Colonic mucosa (tissue), 4 donors: ENCODE measurements at regions not wholly inside any gene's neighbourhood (a gene's known extent, or its start where the extent isn't known, plus 50 kb on each side); places are given as distances from the start of the nearest gene placed in this dataset.

Source experiments
- DNase-seq: peaks from one replicate; pipeline ENCODE4 v3.0.0-alpha.2; 2020
- H3K27ac ChIP-seq: fragments of 200-600 bp; one replicate; pipeline ENCODE4 v1.8.0; 2021
- H3K27me3 ChIP-seq: fragments of 200-600 bp; one replicate; pipeline ENCODE4 v1.8.0; 2021
- H3K36me3 ChIP-seq: fragments of 200-600 bp; one replicate; pipeline ENCODE4 v1.8.0; 2021
- H3K4me1 ChIP-seq: fragments of 200-600 bp; one replicate; pipeline ENCODE4 v1.8.0; 2021; ENCODE audit warnings: mild to moderate bottlenecking
- H3K4me3 ChIP-seq: fragments of 200-600 bp; one replicate; pipeline ENCODE4 v1.8.0; 2021
- H3K9ac ChIP-seq, 2 donors: one replicate each; pipeline ENCODE4 v1.7.0; 2013; ENCODE audit warnings: control low read depth in 2 of 2, low read depth in 2 of 2, low read length in 2 of 2
- H3K9me3 ChIP-seq: fragments of 200-600 bp; one replicate; pipeline ENCODE4 v1.8.0; 2021
- intact Hi-C: fragments of 100-400 bp; cut with DNase I; formaldehyde crosslinking; loops from one replicate; pipeline ENCODE4 v1.14.1; 2022
- TF ChIP-seq, protein P1 (sequence below): fragments of 200-600 bp; IDR thresholded peaks from one replicate; pipeline ENCODE4 v1.8.0; 2022; ENCODE audit warnings: antibody characterized with exemption, mild to moderate bottlenecking
- donor health status: healthy.
- donor health status: DM: no; HTN: no; CAD: no.
- donor health status: DM: no; HTN: no; CAD: no.

DNA sequence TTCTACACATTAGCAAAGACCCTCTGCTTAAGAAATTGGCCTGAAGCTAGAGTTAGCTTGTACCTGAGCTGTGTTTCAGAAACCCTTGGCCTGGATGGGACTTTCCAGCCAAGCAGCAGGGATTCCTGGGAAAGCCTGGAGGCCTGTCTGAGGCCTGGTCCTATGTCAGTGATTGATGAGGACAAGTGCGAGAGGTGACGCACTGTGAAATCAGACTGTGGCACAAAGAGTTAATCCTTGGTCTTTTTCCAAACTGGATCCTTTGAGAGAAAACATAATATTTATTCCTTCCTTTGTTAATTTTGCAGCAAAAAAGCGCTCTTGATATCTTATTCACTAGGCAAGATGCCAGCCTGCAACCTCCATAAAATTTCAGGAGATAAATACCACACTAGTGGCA, 225.0 kb upstream of the ATP11B start:
- H3K27me3 ChIP-seq: no peaks in the 10 kb centered on the region
- H3K36me3 ChIP-seq: no peaks in the 10 kb centered on the region
- no peak for DNase-seq
- H3K9ac ChIP-seq: no peak overlapping the region
- intact Hi-C loops: no loop called here
- no peaks in the 10 kb centered on the region for H3K9me3 ChIP-seq
- TF ChIP-seq, protein P1, sequence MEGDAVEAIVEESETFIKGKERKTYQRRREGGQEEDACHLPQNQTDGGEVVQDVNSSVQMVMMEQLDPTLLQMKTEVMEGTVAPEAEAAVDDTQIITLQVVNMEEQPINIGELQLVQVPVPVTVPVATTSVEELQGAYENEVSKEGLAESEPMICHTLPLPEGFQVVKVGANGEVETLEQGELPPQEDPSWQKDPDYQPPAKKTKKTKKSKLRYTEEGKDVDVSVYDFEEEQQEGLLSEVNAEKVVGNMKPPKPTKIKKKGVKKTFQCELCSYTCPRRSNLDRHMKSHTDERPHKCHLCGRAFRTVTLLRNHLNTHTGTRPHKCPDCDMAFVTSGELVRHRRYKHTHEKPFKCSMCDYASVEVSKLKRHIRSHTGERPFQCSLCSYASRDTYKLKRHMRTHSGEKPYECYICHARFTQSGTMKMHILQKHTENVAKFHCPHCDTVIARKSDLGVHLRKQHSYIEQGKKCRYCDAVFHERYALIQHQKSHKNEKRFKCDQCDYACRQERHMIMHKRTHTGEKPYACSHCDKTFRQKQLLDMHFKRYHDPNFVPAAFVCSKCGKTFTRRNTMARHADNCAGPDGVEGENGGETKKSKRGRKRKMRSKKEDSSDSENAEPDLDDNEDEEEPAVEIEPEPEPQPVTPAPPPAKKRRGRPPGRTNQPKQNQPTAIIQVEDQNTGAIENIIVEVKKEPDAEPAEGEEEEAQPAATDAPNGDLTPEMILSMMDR: no peak
- H3K4me1 ChIP-seq: no peaks in the 10 kb centered on the region
- no peak overlapping the region for H3K27ac ChIP-seq
- H3K4me3 ChIP-seq: no peak overlapping the region

DNA sequence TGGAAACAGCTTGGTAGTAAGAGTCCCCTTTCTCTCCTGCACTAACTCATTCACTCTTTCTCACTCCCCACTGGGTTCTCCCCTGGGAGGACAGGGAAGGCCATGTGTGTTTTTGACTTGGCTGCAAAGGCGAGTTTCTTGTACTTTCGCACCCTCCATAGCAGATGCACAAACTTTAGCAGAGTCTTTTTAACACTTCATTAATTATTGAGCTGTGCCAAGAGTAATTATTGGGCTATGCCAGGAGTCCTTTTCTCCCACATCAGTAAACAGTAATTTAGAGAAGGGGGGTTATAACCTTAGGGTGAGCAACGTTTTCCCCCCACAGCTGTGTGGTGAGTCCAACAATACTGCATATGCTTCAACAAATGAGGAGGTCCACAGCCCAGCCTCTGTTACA, 224.4 kb upstream of the ATP11B start:
- DNase-seq: no peak
- H3K4me1 ChIP-seq: no peaks in the 10 kb centered on the region
- intact Hi-C loops: no loop called here

DNA sequence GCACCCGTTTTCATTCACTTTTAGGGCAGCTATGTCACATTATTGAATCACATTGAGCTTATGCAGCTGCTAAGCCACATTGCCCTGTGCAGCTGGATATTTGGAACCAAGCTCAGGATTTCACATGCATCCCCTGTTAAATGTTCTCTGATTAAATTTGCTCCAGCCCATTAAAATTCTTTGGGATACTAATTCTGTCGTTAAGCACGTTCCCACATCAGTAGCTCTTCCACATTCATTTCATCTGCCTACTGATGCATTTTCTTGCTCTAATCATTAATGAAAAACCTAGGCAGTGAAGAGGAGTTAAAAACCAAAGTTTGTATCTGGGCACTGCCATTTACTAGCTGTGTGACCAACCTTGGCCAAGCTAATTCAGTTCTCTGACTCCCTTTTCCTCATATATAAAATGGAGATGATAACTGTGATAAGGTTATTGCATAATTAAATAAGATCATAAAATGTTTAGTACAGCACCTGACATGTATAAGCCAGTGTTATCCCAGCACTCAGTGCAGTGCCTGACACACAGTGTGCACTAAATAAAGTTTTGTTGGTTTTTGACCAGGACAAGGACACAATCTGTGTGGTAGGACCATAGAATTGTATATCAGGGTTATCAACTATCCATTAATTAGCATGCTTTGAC, 222.2 kb upstream of the ATP11B start:
- intact Hi-C loops: no loop called here

More for the DNA sequence above, 224.4 kb upstream of the ATP11B start:
- Histone ChIP-seq H3K9me3 (no peaks in the 10 kb centered on the region), H3K36me3 (no peaks in the 10 kb centered on the region), H3K9ac (no peak overlapping the region), H3K27me3 (no peaks in the 10 kb centered on the region), H3K4me3 (no peak overlapping the region), H3K27ac (no peak overlapping the region)
- TF ChIP-seq, protein P1: no peak

DNA sequence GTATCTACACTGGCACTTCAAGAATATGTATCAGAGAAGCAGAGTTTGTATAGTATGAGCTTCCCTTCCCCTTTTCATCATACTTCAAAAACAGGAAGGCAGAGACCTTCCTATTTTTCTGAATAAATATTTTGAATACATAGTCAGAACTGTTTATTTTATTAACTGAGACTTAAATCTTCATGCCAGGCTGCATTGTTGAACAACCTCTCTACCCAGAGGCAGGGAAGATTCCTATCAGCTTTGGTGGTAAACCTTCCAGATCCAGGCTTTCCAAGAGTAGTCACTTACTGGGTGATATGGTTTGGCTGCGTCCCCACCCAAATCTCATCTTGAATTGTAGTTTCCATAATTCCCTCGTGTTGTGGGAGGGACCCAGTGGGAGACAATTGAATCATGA, 217.4 kb upstream of the ATP11B start:
- Histone ChIP-seq H3K9me3 (no peaks in the 10 kb centered on the region), H3K4me3 (no peak overlapping the region), H3K27ac (no peak overlapping the region), H3K36me3 (no peaks in the 10 kb centered on the region), H3K4me1 (no peaks in the 10 kb centered on the region), H3K9ac (no peak overlapping the region), H3K27me3 (no peaks in the 10 kb centered on the region)
- DNase-seq: no peak
- TF ChIP-seq, protein P1: no peak
- intact Hi-C loops: no loop called here

More for the DNA sequence above, 222.2 kb upstream of the ATP11B start:
- TF ChIP-seq, protein P1: no peak
- Histone ChIP-seq H3K9ac (no peak overlapping the region), H3K27ac (no peak overlapping the region), H3K27me3 (no peaks in the 10 kb centered on the region), H3K36me3 (no peaks in the 10 kb centered on the region), H3K4me1 (no peaks in the 10 kb centered on the region), H3K9me3 (no peaks in the 10 kb centered on the region), H3K4me3 (no peak overlapping the region)
- no peak for DNase-seq

DNA sequence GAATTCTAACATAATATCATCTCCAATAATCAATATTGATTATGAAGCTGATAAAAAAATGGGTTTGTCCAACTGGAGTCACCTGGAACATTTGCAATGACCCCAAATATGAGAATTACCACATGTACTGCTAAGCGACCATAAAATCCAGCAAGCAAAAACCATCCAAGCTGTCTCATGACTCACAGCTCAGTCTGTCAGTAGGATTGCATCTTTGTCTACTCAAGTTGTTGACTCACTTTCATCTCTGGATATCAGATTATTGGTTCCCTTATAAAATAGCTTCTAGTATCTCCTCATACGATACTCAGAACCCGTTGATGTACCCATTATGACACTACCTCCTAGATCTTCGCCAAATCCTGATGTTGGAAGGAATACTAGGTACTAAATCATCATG, 209.8 kb upstream of the ATP11B start:
- Histone ChIP-seq H3K4me1 (no peaks in the 10 kb centered on the region), H3K4me3 (no peak overlapping the region), H3K9me3 (no peaks in the 10 kb centered on the region), H3K27ac (no peak overlapping the region), H3K9ac (no peak overlapping the region), H3K36me3 (no peaks in the 10 kb centered on the region), H3K27me3 (no peaks in the 10 kb centered on the region)
- TF ChIP-seq, protein P1: no peak
- DNase-seq: no peak
- intact Hi-C loops: no loop called here
